Stimulated activated CD4-positive, alpha-beta T cell treated with anti-CD3 and anti-CD28 coated beads, Interleukin-4, amount 100 ng/mL, for 4 hours (primary cell): ENCODE measurements at regions not wholly inside any gene's neighbourhood (a gene's known extent, or its start where the extent isn't known, plus 50 kb on each side); places are given as distances from the start of the nearest gene placed in this dataset.

ENCODE experiments used
- DNase-seq, 2 experiments: peaks; one replicate each; pipeline ENCODE4 v3.0.0-alpha.2; 2020

DNA sequence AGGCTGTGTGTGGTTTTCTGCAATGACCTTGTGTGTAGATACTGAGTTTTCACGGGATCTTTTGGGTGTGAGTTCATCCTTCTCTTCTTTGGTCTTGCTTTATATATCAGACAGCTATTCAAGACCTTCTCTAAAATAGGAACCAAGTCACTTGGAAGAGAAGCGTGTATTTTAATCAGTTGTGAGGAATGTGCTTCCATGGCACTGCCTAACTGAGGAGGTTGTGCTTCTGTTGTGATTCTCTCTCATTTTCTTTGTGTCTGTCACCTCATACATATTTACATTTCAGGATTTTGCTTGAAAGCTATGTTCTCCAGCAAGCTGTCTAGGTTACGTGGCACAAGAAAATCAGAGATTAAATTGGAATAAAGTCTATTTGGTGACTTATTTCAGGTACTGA, 428.7 kb downstream of the QKI start:
- no peak for DNase-seq

- DNase-seq = no peak
Measured at GRCh38 chr6:163842467-163842866, 427.9 kb downstream of the QKI start.

- DNase-seq = no peak
Measured at GRCh38 chr6:163841733-163842132, 427.2 kb downstream of the QKI start.

DNA sequence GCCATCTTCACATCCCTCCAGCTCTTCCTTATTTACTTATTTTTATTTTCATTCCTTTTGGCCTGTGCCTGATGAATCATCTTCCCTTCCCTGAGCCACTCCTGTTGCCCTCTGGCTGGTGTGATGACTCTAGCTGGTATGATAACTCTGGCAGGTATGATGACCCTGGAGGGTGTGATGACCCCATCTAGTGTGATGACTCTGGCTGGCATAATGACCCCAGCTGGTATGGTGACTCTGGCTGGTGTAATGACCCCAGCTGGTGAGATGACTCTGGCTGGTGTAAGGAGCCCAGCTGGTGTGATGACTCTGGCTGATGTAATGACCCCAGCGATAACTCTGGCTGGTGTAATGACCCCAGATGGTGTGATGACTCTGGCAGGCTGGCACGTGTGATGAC, 426.8 kb downstream of the QKI start:
- DNase-seq = no peak

DNA sequence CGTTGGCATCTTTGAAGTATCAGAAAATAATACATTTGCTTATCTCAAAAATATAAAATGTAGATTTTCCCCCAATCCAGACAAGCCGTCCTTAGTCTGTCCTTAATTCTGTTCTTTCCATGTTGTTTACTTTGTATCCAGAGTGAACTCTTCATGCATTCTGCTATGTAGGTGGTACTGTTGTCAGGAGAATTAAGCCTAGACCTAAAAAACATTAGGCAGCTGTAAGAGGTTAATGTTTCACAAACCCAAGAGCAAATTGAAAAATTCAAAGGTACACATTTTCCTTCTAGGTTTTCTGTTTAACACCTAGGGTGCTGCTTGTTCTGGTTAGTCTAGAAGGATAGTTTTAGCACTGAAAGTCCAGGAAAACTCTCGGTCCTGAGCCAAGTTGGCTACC, 426.4 kb downstream of the QKI start:
- DNase-seq = no peak

DNA sequence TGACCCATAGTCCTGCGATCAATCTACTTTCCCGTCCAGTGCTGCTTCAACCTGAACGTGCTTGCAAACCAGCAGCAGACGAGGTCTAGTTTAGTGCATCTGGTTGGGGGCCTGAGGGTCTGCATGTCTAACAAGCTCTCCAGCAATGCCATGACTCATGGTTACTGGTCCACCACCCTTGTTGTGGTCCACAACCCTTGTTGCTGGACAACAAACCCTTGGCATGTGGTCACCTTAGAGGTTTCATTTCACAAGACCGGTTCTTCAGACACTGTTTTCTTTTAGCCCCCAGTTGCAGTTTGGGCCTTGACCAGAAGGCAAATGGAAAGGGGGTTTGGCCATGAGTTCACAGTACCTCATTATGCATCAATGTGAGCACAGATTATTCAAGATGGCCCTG, 424.8 kb downstream of the QKI start:
- no peak for DNase-seq

DNA sequence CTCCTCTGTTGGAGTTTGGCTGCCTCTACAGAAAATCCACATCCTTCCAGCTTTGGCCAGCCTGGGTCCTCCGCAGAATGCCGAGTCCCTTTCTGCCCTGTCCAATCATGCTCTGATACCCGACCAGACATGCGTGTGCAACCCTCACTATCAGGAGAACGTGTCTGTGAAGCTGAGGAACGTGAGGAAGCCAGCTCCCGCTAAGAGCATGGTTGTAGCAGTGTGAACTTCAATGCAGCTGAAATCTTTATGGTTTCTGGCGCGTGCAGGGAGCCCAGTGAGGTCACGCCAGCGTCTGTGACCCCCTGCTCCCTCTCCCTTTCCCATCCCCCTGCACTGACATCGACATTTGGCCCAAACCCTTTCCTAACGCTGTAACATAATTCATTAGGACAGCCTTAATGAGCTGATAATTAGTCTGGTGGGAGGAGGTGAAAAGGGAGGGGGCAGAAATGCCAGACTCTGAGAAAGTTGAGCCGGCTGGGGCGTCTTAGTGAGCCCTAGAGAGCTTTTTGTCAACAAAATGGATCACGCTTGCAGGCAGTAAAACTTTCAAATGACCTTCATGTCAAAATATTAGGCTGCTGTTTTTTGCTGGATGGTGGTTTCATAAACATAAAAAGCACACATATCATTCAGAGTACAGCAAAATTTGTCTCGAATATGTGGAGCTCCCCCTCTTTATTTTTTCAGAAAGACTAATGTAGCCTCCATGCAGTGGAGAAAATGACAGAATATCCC, 423.3 kb downstream of the QKI start:
- no peak for DNase-seq

- DNase-seq = no peak
Measured at GRCh38 chr6:163836876-163837690, 422.6 kb downstream of the QKI start.

DNA sequence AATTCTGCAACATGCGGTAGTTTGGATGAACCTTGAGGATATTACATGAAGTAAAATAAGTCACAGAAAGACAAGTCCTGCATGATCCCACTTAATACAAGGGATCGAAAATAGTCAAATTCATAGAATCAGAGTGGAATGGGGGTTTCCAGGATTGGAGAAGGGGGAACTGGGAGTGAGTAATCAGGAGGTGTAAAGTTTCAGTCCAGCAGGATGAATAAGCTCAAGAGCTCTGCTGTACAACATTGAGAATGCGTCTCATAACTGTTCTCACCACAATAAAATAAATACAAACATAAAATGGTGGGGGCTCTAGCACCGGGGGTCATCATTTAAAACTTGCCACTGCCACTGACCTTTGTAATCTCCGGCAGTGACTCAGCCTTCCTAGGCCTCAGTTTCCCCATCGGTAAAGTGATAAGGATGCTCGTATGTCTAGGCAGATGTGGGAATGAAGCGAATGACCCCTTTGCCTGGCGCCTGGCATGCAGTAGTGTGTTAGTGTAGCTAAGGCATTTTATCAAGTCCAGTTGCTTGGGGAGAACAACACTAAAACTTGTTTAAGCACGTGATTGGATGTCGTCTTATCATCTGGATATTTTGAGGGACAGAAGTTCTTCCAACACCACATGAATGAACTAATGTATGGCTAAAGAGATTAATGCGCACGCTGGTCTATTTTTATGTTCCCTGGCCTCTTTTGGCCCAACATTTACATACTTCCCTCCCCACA, 421.1 kb downstream of the QKI start:
- no peak for DNase-seq

- DNase-seq = no peak
Measured at GRCh38 chr6:163834226-163834970, 419.9 kb downstream of the QKI start.

GRCh38 chr6:163831736-163832135, 417.2 kb downstream of the QKI start:
- no peak for DNase-seq

DNA sequence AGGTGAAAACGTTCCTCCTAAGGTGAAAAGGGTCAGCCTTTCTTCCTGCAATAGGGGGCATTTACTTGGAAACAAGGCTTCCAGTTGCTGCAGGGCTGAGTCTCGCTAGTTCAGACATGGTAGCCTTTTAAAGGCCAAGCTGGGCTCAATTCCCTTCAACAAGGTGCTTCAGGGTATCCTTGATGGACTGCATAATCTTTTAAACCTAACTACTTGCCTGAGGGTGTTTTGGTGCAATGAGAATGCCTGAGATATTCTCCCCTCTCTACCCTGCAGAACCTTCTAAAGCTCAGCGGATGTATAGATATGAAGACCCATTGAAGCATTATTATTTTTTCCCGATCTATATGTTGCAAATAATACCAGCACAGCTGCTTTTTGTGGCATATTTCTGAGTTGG, 416.1 kb downstream of the QKI start:
- DNase-seq = no peak

- no peak for DNase-seq
Measured at GRCh38 chr6:163828038-163828795, 413.7 kb downstream of the QKI start.

- DNase-seq = no peak
Measured at GRCh38 chr6:163827143-163827542, 412.6 kb downstream of the QKI start.

DNA sequence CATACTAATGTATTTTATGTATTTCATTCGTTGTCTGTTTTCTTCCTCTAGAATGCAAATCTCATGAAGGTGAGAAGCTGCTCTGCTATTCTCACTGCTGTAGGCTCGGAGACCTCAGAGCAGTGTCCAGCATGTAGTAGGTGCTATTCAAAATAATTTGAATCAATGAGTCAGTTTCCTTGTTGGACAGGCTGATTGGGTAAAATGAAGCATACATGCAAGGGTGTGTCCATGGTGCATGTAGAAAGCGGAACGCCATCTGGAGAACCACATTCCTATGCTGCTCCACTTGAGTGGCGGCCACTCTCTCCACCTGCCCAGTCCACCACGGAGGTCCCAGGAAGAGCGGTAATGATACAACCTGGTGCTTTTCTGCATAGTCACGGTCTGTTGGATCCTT, 412.1 kb downstream of the QKI start:
- DNase-seq = no peak

DNA sequence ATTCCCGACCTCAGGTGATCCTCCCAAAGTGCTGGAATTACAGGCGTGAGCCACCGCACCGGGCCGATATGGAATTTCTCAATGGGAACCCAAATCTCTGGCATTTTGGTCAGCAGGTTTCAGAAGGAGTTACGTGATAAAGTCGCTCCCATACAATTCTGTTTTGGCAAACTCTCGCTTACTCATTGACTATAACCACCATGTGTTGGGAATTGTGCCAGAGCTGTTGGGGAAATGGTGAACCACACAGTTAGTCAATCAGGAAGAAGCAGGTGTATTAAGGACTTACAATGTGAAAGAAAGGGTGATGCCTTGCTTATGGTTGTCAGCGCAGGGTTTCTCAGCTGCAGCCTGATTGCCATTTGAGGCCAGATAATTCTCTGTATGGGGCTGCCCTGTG, 410.5 kb downstream of the QKI start:
- no peak for DNase-seq

DNA sequence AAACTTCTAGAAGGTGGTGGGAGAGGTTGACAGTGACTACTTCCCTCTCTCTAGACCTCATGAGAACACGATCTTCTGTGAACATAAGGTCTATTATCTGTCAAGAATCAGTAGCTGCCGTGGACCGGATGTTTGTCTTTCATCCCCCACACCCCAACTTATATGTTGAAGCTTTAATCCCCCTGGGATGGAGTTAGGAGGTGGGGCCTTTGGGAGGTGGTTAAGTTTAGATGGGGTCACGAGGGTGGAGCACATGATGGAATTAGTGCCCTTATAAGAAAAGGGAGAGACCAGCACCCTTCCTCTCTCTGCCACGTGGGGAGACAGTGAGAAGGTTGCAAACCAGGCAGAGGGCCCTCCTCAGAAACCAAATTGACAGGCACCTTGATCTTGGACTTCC, 409.1 kb downstream of the QKI start:
- DNase-seq = no peak

GRCh38 chr6:163820745-163821458, 406.4 kb downstream of the QKI start:
- DNase-seq = no peak

- DNase-seq = no peak
Measured at GRCh38 chr6:163820171-163820570, 405.7 kb downstream of the QKI start.

DNA sequence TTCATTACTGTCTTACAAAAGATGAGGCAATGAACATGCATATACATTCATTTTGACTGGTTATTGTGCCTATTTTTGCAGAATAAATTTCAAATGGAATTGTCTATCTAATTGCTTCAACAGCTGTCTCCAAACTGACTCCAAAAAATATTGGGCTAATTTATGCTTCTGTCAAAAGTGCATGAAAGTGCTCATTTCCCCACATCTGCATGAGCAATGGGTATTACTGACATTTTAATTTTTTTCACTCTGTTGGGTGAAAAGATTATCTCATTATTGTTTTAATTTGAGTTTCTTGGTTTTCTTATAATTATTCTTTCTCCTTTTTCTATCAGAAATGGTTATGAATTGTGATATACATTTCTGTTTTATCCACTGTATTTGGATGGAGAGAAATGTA, 404.2 kb downstream of the QKI start:
- DNase-seq = no peak

DNA sequence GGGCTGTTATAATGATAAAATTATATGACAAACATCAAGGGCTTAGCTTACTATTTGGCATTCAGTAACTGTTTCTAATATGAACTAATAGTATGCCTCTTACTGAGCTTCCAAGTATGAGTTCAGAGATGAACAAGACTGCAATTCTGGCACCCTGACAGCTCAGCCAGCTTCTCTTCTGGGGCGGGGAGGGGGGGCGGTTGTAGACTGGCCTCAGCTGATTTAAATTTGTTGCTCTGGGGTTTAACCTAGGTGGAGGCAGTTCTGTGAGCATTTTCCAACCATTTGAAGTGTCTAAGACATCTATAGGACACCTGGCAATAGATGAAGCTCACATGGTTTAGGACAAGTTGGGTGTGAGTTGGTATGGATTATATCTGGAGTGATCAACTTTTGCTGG, 401.9 kb downstream of the QKI start:
- no peak for DNase-seq

DNA sequence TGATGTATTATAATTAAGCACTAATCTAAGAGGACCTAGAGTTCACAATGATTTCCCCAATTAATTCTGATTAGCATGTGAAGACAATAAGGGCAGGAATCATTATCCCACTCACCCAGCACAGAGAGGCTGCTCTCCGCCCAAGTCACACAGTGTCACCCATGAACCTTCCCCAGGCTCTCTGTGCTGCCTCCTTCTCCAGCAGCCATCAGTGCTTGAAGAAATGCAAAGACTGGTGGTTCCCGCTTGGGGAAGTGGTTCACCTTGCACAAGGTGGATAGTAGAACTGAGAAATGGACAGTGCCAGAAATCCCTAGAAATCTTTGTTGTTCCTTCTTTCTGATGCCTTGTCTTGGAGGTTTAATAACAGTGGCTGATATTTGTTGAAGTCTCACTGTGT, 401.3 kb downstream of the QKI start:
- no peak for DNase-seq
